Neural cell (in vitro differentiated cells): ENCODE measurements at regions not wholly inside any gene's neighbourhood (a gene's known extent, or its start where the extent isn't known, plus 50 kb on each side); places are given as distances from the start of the nearest gene placed in this dataset.

Experiments
- H2AFZ ChIP-seq: fragments of 200-600, 300-800 bp; sonication (generic), shearing (Covaris generic); 2 replicates; pipeline ENCODE4 v1.6.0; 2014; ENCODE audit warnings: low read depth, mild to moderate bottlenecking, antibody characterized with exemption, low read length, moderate library complexity
- H3F3A ChIP-seq: fragments of 200-600 bp; shearing (Covaris generic); 2 replicates; pipeline ENCODE4 v1.6.1; 2016; ENCODE audit warnings: mild to moderate bottlenecking, moderate library complexity, mixed read lengths, antibody characterized with exemption, low read length; ENCODE audit not compliant: insufficient read depth, poor library complexity, severe bottlenecking
- H3K27ac ChIP-seq: fragments of 200-600, 300-800 bp; sonication (generic), shearing (Covaris generic); 2 replicates; pipeline ENCODE4 v1.5.1; 2014; ENCODE audit warnings: mild to moderate bottlenecking, low read length, moderate library complexity
- H3K27me3 ChIP-seq: fragments of 300-800, 200-600 bp; sonication (generic), shearing (Covaris generic); 2 replicates; pipeline ENCODE4 v1.6.0; 2014; ENCODE audit warnings: mild to moderate bottlenecking, low read depth, low read length, moderate library complexity; ENCODE audit not compliant: insufficient read depth
- H3K36me3 ChIP-seq: fragments of 300-800, 200-600 bp; sonication (generic), shearing (Covaris generic); 2 replicates; pipeline ENCODE4 v1.5.1; 2014; ENCODE audit warnings: mild to moderate bottlenecking, antibody characterized with exemption, low read length, moderate library complexity; ENCODE audit not compliant: insufficient read depth
- H3K4me2 ChIP-seq: fragments of 300-800, 200-600 bp; sonication (generic), shearing (Covaris generic); 2 replicates; pipeline ENCODE4 v1.6.0; 2014; ENCODE audit warnings: mild to moderate bottlenecking, low read length
- H3K4me3 ChIP-seq: fragments of 300-800, 200-600 bp; sonication (generic), shearing (Covaris generic); 2 replicates; pipeline ENCODE4 v1.5.1; 2014; ENCODE audit warnings: mild to moderate bottlenecking, low read length, moderate library complexity
- H3K79me2 ChIP-seq: fragments of 200-600 bp; shearing (Covaris generic); replicated peaks from 2 replicates; pipeline ENCODE4 v1.6.0; 2014; ENCODE audit warnings: mild to moderate bottlenecking, low read length, moderate library complexity; ENCODE audit not compliant: insufficient read depth
- H3K9ac ChIP-seq: fragments of 300-800, 200-600 bp; sonication (generic), shearing (Covaris generic); 2 replicates; pipeline ENCODE4 v1.6.1; 2016; ENCODE audit warnings: mild to moderate bottlenecking, low read length, mixed read lengths
- H3K9me2 ChIP-seq: fragments of 200-600 bp; shearing (Covaris generic); 2 replicates; pipeline ENCODE4 v1.6.1; 2016; ENCODE audit warnings: mild to moderate bottlenecking, low read length, mixed read lengths; ENCODE audit not compliant: insufficient read depth
- H3K9me3 ChIP-seq: fragments of 200-600, 300-800 bp; sonication (generic), shearing (Covaris generic); 2 replicates; pipeline ENCODE4 v1.6.1; 2016; ENCODE audit warnings: mild to moderate bottlenecking, mixed run types, low read length, moderate library complexity, mixed read lengths
- H4K20me1 ChIP-seq: fragments of 200-600 bp; shearing (Covaris generic); 2 replicates; pipeline ENCODE4 v1.6.1; 2016; ENCODE audit warnings: mild to moderate bottlenecking, mixed run types; ENCODE audit not compliant: insufficient read depth
- CTCF ChIP-seq: fragments of 450-650 bp; IDR thresholded peaks from 2 replicates; pipeline ENCODE4 v1.5.1; 2014; ENCODE audit warnings: antibody characterized with exemption, mild to moderate bottlenecking, moderate library complexity; ENCODE audit not compliant: poor library complexity, severe bottlenecking
- EP300 ChIP-seq: fragments of 450-650 bp; conservative IDR thresholded peaks from 2 replicates; pipeline ENCODE4 v1.6.1; 2014; ENCODE audit warnings: antibody characterized with exemption, mild to moderate bottlenecking, moderate library complexity; ENCODE audit not compliant: poor library complexity, severe bottlenecking
- EZH2 ChIP-seq: fragments of 200-600, 300-800 bp; shearing (Covaris generic), sonication (generic); IDR thresholded peaks from 2 replicates; pipeline ENCODE4 v1.6.1; 2014; ENCODE audit warnings: antibody characterized with exemption, low read length, borderline replicate concordance, mild to moderate bottlenecking; ENCODE audit not compliant: insufficient read depth, poor library complexity, severe bottlenecking
- MXI1 ChIP-seq: fragments of 450-650 bp; conservative IDR thresholded peaks from 2 replicates; pipeline ENCODE4 v1.6.1; 2014; ENCODE audit warnings: antibody characterized with exemption, mild to moderate bottlenecking; ENCODE audit not compliant: poor library complexity, severe bottlenecking
- POLR2AphosphoS5 ChIP-seq: IDR thresholded peaks from 2 replicates; pipeline ENCODE4 v1.6.1; 2012
- RAD21 ChIP-seq: fragments of 450-650 bp; conservative IDR thresholded peaks from 2 replicates; pipeline ENCODE4 v1.6.1; 2014; ENCODE audit warnings: antibody characterized with exemption, mild to moderate bottlenecking, moderate library complexity
- REST ChIP-seq: IDR thresholded peaks from 2 replicates; pipeline ENCODE4 v1.6.1; 2012; ENCODE audit warnings: borderline replicate concordance
- SMC3 ChIP-seq: fragments of 450-650 bp; conservative IDR thresholded peaks from 2 replicates; pipeline ENCODE4 v1.6.1; 2014; ENCODE audit warnings: antibody characterized with exemption, mild to moderate bottlenecking, moderate library complexity; ENCODE audit not compliant: poor library complexity
- TAF1 ChIP-seq: IDR thresholded peaks from 2 replicates; pipeline ENCODE4 v1.6.1; 2012; ENCODE audit warnings: low read depth

GRCh38 chr14:44383636-44384035, 123.4 kb downstream of the FSCB start:
- H2AFZ ChIP-seq, result no peak overlapping the region
- H4K20me1 ChIP-seq, result no peaks in the 10 kb centered on the region
- H3K9me2 ChIP-seq, result no peaks in the 10 kb centered on the region
- H3K4me3 ChIP-seq, result no peak overlapping the region
- no peak overlapping the region for H3K27ac ChIP-seq
- no peak overlapping the region for H3K9ac ChIP-seq
- H3K36me3 ChIP-seq, result no peaks in the 10 kb centered on the region
- TF ChIP-seq EP300 (no peak), POLR2AphosphoS5 (no peak), RAD21 (no peak), SMC3 (no peak), REST (no peak), MXI1 (no peak), TAF1 (no peak), CTCF (no peak), EZH2 (no peak)
- no peak overlapping the region for H3K4me2 ChIP-seq
- no peaks in the 10 kb centered on the region for H3K27me3 ChIP-seq
- H3K79me2 ChIP-seq, result no peaks in the 10 kb centered on the region
- H3K9me3 ChIP-seq, result no peaks in the 10 kb centered on the region
- H3F3A ChIP-seq, result no peaks in the 10 kb centered on the region

- Histone ChIP-seq H3K27me3 (no peaks in the 10 kb centered on the region), H3F3A (no peaks in the 10 kb centered on the region), H3K27ac (no peak overlapping the region), H3K9me2 (no peaks in the 10 kb centered on the region), H2AFZ (no peak overlapping the region), H3K4me2 (no peak overlapping the region), H3K36me3 (no peaks in the 10 kb centered on the region), H3K9me3 (no peaks in the 10 kb centered on the region), H3K9ac (no peak overlapping the region), H4K20me1 (no peaks in the 10 kb centered on the region), H3K4me3 (no peak overlapping the region), H3K79me2 (no peaks in the 10 kb centered on the region)
- TF ChIP-seq MXI1, result no peak
- TF ChIP-seq REST, result no peak
- no peak for TF ChIP-seq RAD21
- TF ChIP-seq EP300, result no peak
- TF ChIP-seq TAF1, result no peak
- TF ChIP-seq POLR2AphosphoS5, result no peak
- no peak for TF ChIP-seq EZH2
- TF ChIP-seq CTCF, result no peak
- no peak for TF ChIP-seq SMC3
Observed at GRCh38 chr14:44379292-44379977, 127.6 kb downstream of the FSCB start.
